CD4-positive, alpha-beta T cell (primary cell): ENCODE measurements at regions not wholly inside any gene's neighbourhood (a gene's known extent, or its start where the extent isn't known, plus 50 kb on each side); places are given as distances from the start of the nearest gene placed in this dataset.
A peak's percentile ranks its signal among the peaks of the same experiment; 100 is the strongest.

ENCODE experiments used
- ATAC-seq: fragments of 200-7000 bp; cut with Tn5 transposase; one replicate; pipeline ENCODE4 v1.10.0; 2022; ENCODE audit warnings: mild to moderate bottlenecking; ENCODE audit not compliant: poor library complexity
- CTCF ChIA-PET: fragments of 350-600 bp; sonication (Branson Sonifier 250); formaldehyde crosslinking; loops from one replicate; lab custom pipeline; 2021; ENCODE audit warnings: antibody characterized with exemption, inconsistent platforms; lab: Charles Lee
- POLR2A ChIA-PET: fragments of 350-600 bp; sonication (Branson Sonifier 250); formaldehyde crosslinking; loops from one replicate; lab custom pipeline; 2021; ENCODE audit warnings: antibody characterized with exemption, inconsistent platforms; lab: Charles Lee
- DNase-seq, 14 experiments: peaks; one replicate each; pipeline ENCODE4 v3.0.0-alpha.2; 2013 to 2020; ENCODE audit warnings: mixed read lengths in 2 of 14
- H3K27ac ChIP-seq, 2 donors: one replicate each; pipeline versions ENCODE4 v1.5.1 to v1.7.0; 2013; ENCODE audit warnings: low read length in 2 of 2, low read depth in 1 of 2, mild to moderate bottlenecking in 1 of 2
- H3K27me3 ChIP-seq, 2 experiments: 1 replicate in 1 of 2; 2 replicates in 1 of 2; pipeline versions ENCODE4 v1.6.1 to v1.7.0; 2013; ENCODE audit warnings: low read length in 2 of 2, control low read depth in 1 of 2, mild to moderate bottlenecking in 1 of 2, moderate library complexity in 1 of 2; ENCODE audit not compliant: insufficient read depth in 2 of 2, control insufficient read depth in 1 of 2
- H3K36me3 ChIP-seq: one replicate; pipeline ENCODE4 v1.6.1; 2013; ENCODE audit warnings: low read length, control low read depth; ENCODE audit not compliant: insufficient read depth
- H3K4me1 ChIP-seq: one replicate; pipeline ENCODE4 v1.6.1; 2013; ENCODE audit warnings: low read length, control low read depth; ENCODE audit not compliant: insufficient read depth
- H3K4me3 ChIP-seq: one replicate; pipeline ENCODE4 v1.5.1; 2013; ENCODE audit warnings: mild to moderate bottlenecking, low read length, moderate library complexity
- H3K9me3 ChIP-seq, 2 experiments: 1 replicate in 1 of 2; 2 replicates in 1 of 2; pipeline versions ENCODE4 v1.6.1 to v1.7.0; 2013; ENCODE audit warnings: low read length in 2 of 2, mild to moderate bottlenecking in 2 of 2, control low read depth in 1 of 2, moderate library complexity in 1 of 2; ENCODE audit not compliant: control insufficient read depth in 1 of 2, insufficient read depth in 1 of 2
- H3K27ac Mint-ChIP-seq: one replicate; pipeline ENCODE4 v1.8.0; 2020; ENCODE audit warnings: mixed read lengths
- H3K27me3 Mint-ChIP-seq: one replicate; pipeline ENCODE4 v1.8.0; 2021; ENCODE audit warnings: mixed read lengths
- H3K36me3 Mint-ChIP-seq: one replicate; pipeline ENCODE4 v1.8.0; 2021; ENCODE audit warnings: low read depth, mixed read lengths
- H3K4me1 Mint-ChIP-seq: one replicate; pipeline ENCODE4 v1.8.0; 2021; ENCODE audit warnings: low read depth, mixed read lengths
- H3K4me3 Mint-ChIP-seq: one replicate; pipeline ENCODE4 v1.8.0; 2020; ENCODE audit warnings: mild to moderate bottlenecking, mixed read lengths
- H3K9me3 Mint-ChIP-seq: one replicate; pipeline ENCODE4 v1.8.0; 2020; ENCODE audit warnings: mixed read lengths
- intact Hi-C, 2 experiments: fragments of 100-400 bp; cut with DNase I in 1 of 2; cut with micrococcal nuclease in 1 of 2; formaldehyde crosslinking; loops; one replicate each; pipeline versions ENCODE4 v1.15.1 to v1.9.0; 2023 to 2025; cut with DNase I, micrococcal nuclease
- TF ChIP-seq, protein P1 (sequence below): fragments of 200-600 bp; IDR thresholded peaks from one replicate; pipeline ENCODE4 v1.8.0; 2022; ENCODE audit warnings: antibody characterized with exemption, mild to moderate bottlenecking

DNA sequence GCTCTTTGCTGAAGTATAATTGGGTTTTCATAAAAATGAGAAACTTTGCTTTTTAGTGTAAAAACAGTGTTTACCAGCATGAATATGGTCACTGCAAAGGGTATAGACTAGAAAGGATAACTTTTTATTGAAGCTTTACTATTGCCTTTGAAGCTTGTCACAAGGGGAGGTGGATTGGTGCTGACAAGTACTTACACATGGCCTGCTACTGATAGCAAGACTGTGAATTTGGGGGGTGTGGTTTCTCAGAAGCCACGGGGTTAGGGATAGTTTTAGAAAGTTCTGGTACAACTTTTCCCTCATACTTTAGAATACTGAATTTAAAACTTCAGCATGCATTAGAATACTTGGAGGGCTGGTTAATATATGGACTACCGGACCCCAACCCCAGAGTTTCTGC is 294.1 kb downstream of the SOCS6 start:
- intact Hi-C loops, result no loop called here
- CTCF ChIA-PET, result no interaction called here
- Histone ChIP-seq H3K27ac (no peak overlapping the region), H3K9me3 (peaks cover 6 to 11% of the 10 kb centered on the region in 2 experiments), H3K27me3 (no peaks in the 10 kb centered on the region), H3K36me3 (no peaks in the 10 kb centered on the region), H3K4me1 (no peaks in the 10 kb centered on the region), H3K4me3 (no peak overlapping the region)
- Mint-ChIP-seq H3K27ac (no peak overlapping the region), H3K4me1 (no peaks in the 10 kb centered on the region), H3K36me3 (peaks cover 7% of the 10 kb centered on the region), H3K27me3 (no peaks in the 10 kb centered on the region), H3K9me3 (peaks cover 12% of the 10 kb centered on the region), H3K4me3 (no peak overlapping the region)
- ATAC-seq (no peak), DNase-seq (no peak)
- POLR2A ChIA-PET, result no interaction called here
- TF ChIP-seq, protein P1, sequence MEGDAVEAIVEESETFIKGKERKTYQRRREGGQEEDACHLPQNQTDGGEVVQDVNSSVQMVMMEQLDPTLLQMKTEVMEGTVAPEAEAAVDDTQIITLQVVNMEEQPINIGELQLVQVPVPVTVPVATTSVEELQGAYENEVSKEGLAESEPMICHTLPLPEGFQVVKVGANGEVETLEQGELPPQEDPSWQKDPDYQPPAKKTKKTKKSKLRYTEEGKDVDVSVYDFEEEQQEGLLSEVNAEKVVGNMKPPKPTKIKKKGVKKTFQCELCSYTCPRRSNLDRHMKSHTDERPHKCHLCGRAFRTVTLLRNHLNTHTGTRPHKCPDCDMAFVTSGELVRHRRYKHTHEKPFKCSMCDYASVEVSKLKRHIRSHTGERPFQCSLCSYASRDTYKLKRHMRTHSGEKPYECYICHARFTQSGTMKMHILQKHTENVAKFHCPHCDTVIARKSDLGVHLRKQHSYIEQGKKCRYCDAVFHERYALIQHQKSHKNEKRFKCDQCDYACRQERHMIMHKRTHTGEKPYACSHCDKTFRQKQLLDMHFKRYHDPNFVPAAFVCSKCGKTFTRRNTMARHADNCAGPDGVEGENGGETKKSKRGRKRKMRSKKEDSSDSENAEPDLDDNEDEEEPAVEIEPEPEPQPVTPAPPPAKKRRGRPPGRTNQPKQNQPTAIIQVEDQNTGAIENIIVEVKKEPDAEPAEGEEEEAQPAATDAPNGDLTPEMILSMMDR, result no peak

DNA sequence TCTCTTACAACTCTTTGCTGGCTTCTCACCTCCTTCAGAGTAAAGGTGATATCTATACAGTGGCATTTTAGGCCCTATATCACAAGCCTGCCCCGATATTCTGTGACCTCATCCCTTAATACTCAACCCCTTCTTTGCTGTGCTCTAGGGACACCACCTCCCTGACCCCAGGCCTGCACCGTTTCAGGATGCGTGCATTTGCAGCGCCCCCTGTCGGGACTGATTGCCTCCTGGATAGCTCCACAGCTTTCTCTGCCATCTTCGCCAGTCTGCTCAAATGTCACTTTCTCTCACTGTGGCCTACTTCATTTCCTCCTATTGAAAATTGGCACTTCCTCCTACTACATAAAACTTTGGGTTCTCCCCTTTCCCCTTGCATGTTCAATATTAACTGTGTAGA is 289.6 kb downstream of the SOCS6 start:
- H3K36me3 ChIP-seq, result no peaks in the 10 kb centered on the region
- POLR2A ChIA-PET, result no interaction called here

DNA sequence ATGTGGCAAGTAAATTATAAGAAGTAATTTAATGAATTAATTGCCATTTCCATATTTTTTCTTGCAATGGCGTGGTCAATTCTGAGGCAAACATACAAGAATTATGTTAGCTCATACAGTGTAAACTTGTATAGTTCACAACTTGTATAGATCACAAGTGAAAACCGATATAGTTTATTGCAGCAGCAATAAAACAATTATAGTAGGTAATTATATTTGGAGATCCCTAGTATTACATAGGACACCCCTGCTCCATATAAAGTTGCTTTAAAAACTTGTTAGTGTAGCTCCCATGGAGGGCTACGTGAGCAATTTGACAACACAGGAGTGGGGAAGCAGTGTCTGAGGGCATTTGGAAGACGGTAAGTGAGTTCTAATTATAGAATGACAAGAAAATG is 288.2 kb downstream of the SOCS6 start:
- CTCF ChIA-PET, result no interaction called here
- H3K27me3 Mint-ChIP-seq, result no peaks in the 10 kb centered on the region
- H3K36me3 ChIP-seq, result no peaks in the 10 kb centered on the region

More for the DNA sequence above, 289.6 kb downstream of the SOCS6 start:
- Histone ChIP-seq H3K27me3 (no peaks in the 10 kb centered on the region), H3K9me3 (peaks cover 0 to 3% of the 10 kb centered on the region in 2 experiments), H3K27ac (no peak overlapping the region), H3K4me3 (no peak overlapping the region), H3K4me1 (no peaks in the 10 kb centered on the region)
- Mint-ChIP-seq H3K27me3 (no peaks in the 10 kb centered on the region), H3K36me3 (no peaks in the 10 kb centered on the region), H3K27ac (no peak overlapping the region), H3K4me1 (no peaks in the 10 kb centered on the region), H3K9me3 (no peaks in the 10 kb centered on the region), H3K4me3 (no peak overlapping the region)
- ATAC-seq (no peak), DNase-seq (peak in 1 of 14 experiments; percentile 4)
- TF ChIP-seq, protein P1, result no peak
- intact Hi-C loops, result no loop called here
- CTCF ChIA-PET, result no interaction called here

More for the DNA sequence above, 288.2 kb downstream of the SOCS6 start:
- Histone ChIP-seq H3K4me3 (no peak overlapping the region), H3K4me1 (no peaks in the 10 kb centered on the region), H3K27me3 (no peaks in the 10 kb centered on the region), H3K9me3 (peaks cover 0 to 3% of the 10 kb centered on the region in 2 experiments), H3K27ac (no peak overlapping the region)
- Mint-ChIP-seq H3K27ac (no peak overlapping the region), H3K4me3 (no peak overlapping the region), H3K36me3 (no peaks in the 10 kb centered on the region), H3K4me1 (no peaks in the 10 kb centered on the region), H3K9me3 (peaks cover 2% of the 10 kb centered on the region)
- DNase-seq (no peak), ATAC-seq (no peak)
- intact Hi-C loops, result no loop called here
- TF ChIP-seq, protein P1, result no peak
- POLR2A ChIA-PET, result no interaction called here
